PC-9 (cell line): ENCODE measurements at regions not wholly inside any gene's neighbourhood (a gene's known extent, or its start where the extent isn't known, plus 50 kb on each side); places are given as distances from the start of the nearest gene placed in this dataset.
A peak's percentile ranks its signal among the peaks of the same experiment; 100 is the strongest.
"Not testable (repeated sequence)": the region's sequence is repeated elsewhere in the genome, so short reads cannot be mapped to it uniquely, and the experiment has no call there.

Source experiments
- BruUV-seq: library from RNA; stranded (reverse); fragments of 400-500 nt; replicated peaks from 2 replicates; lab custom pipeline; 2021; lab: Mats Ljungman, UMichigan
- CTCF ChIA-PET: fragments of 300-600 bp; sonication (Branson Sonifier 250); formaldehyde crosslinking; loops from one replicate; lab custom pipeline; 2022; ENCODE audit warnings: antibody characterized with exemption; lab: Charles Lee
- POLR2A ChIA-PET: fragments of 300-600 bp; sonication (Branson Sonifier 250); formaldehyde crosslinking; loops from one replicate; lab custom pipeline; 2022; ENCODE audit warnings: antibody characterized with exemption; ENCODE audit not compliant: unreplicated experiment; lab: Charles Lee
- DNase-seq, 2 experiments: peaks; one replicate each; pipeline versions ENCODE4 v3.0.0 to v3.0.0-alpha.2; 2015 to 2022; ENCODE audit warnings: mixed read lengths in 1 of 2
- H2AFZ ChIP-seq: fragments of 200-600 bp; sonication (generic); 2 replicates; pipeline ENCODE4 v1.8.1; 2017; ENCODE audit warnings: antibody characterized with exemption
- H3F3A ChIP-seq: fragments of 200-600 bp; sonication (generic); 2 replicates; pipeline ENCODE4 v1.8.1; 2017; ENCODE audit warnings: antibody characterized with exemption, mild to moderate bottlenecking, low read depth; ENCODE audit not compliant: insufficient read depth
- H3K27ac ChIP-seq: fragments of 200-600 bp; sonication (generic); 2 replicates; pipeline ENCODE4 v1.6.1; 2016; ENCODE audit warnings: mixed run types
- H3K27me3 ChIP-seq: fragments of 200-600 bp; sonication (generic); 2 replicates; pipeline ENCODE4 v1.6.1; 2016; ENCODE audit warnings: low read depth, mixed run types; ENCODE audit not compliant: insufficient read depth
- H3K36me3 ChIP-seq: fragments of 200-600 bp; sonication (generic); 2 replicates; pipeline ENCODE4 v1.6.1; 2016; ENCODE audit warnings: low read depth, mixed run types
- H3K4me1 ChIP-seq: fragments of 200-600 bp; sonication (generic); replicated peaks from 2 replicates; pipeline ENCODE4 v1.6.1; 2016; ENCODE audit warnings: mixed run types; ENCODE audit not compliant: insufficient read depth
- H3K4me2 ChIP-seq: fragments of 200-600 bp; sonication (generic); 2 replicates; pipeline ENCODE4 v1.6.1; 2017; ENCODE audit warnings: mixed run types
- H3K4me3 ChIP-seq: fragments of 200-600 bp; sonication (generic); 2 replicates; pipeline ENCODE4 v1.6.1; 2016; ENCODE audit warnings: mixed run types
- H3K79me2 ChIP-seq: fragments of 200-600 bp; sonication (generic); 2 replicates; pipeline ENCODE4 v1.6.1; 2017; ENCODE audit warnings: low read depth, mixed run types
- H3K9me2 ChIP-seq: fragments of 200-600 bp; sonication (generic); 2 replicates; pipeline ENCODE4 v1.8.1; 2017; ENCODE audit warnings: mild to moderate bottlenecking; ENCODE audit not compliant: insufficient read depth
- H3K9me3 ChIP-seq: fragments of 200-600 bp; sonication (generic); 2 replicates; pipeline ENCODE4 v1.8.1; 2016; ENCODE audit warnings: low read depth; ENCODE audit not compliant: insufficient read depth
- H4K20me1 ChIP-seq: fragments of 200-600 bp; sonication (generic); 2 replicates; pipeline ENCODE4 v1.8.1; 2017; ENCODE audit not compliant: insufficient read depth
- CTCF ChIP-seq: fragments of 200-600 bp; sonication (generic); conservative IDR thresholded peaks from 2 replicates; pipeline ENCODE4 v1.6.1; 2017; ENCODE audit warnings: mixed run types, antibody characterized with exemption, mild to moderate bottlenecking, moderate library complexity
- intact Hi-C: fragments of 100-400 bp; cut with micrococcal nuclease; formaldehyde crosslinking; loops from one replicate; pipeline ENCODE4 v1.10.0; 2022; ENCODE audit not compliant: unreplicated experiment

GRCh38 chr22:22296047-22296446 is 51.5 kb downstream of the VPREB1 start:
- H3K4me2 ChIP-seq, H3F3A ChIP-seq, BruUV-seq, H4K20me1 ChIP-seq, DNase-seq, H3K9me2 ChIP-seq, CTCF ChIA-PET, H2AFZ ChIP-seq, H3K4me3 ChIP-seq, H3K9me3 ChIP-seq, H3K27ac ChIP-seq, H3K4me1 ChIP-seq, intact Hi-C loops, H3K36me3 ChIP-seq, POLR2A ChIA-PET, H3K27me3 ChIP-seq: not testable (repeated sequence)
- H3K79me2 ChIP-seq: peaks cover 14% of the 10 kb centered on the region; the same call in 1 of the 2 replicates

GRCh38 chr22:22297159-22297793 is 52.7 kb downstream of the VPREB1 start:
- H3K9me3 ChIP-seq, DNase-seq, H3F3A ChIP-seq, intact Hi-C loops, POLR2A ChIA-PET, H3K9me2 ChIP-seq, BruUV-seq, CTCF ChIA-PET, H3K4me1 ChIP-seq, H3K27me3 ChIP-seq, H4K20me1 ChIP-seq, H3K36me3 ChIP-seq, H3K27ac ChIP-seq: not testable (repeated sequence)
- H3K4me2 ChIP-seq: peak overlapping the region; percentile 68
- H3K79me2 ChIP-seq: peaks cover 20% of the 10 kb centered on the region; the same call in 1 of the 2 replicates
- H2AFZ ChIP-seq: peak overlapping the region; percentile 85
- peak overlapping the region; percentile 71 for H3K4me3 ChIP-seq

GRCh38 chr22:22297794-22298653 is 53.4 kb downstream of the VPREB1 start:
- CTCF ChIA-PET, H3K4me1 ChIP-seq, BruUV-seq, H3K27me3 ChIP-seq, H4K20me1 ChIP-seq, POLR2A ChIA-PET, H3K36me3 ChIP-seq, intact Hi-C loops, H3K9me2 ChIP-seq, H3K9me3 ChIP-seq, H3F3A ChIP-seq, H3K27ac ChIP-seq: not testable (repeated sequence)
- peaks cover 22% of the 10 kb centered on the region; the same call in 1 of the 2 replicates for H3K79me2 ChIP-seq
- H3K4me2 ChIP-seq: peak overlapping the region; percentile 61
- peak overlapping the region; percentile 71 for H3K4me3 ChIP-seq
- DNase-seq: peak in 1 of 2 experiments; percentile 67
- H2AFZ ChIP-seq: peak overlapping the region; percentile 85
- TF ChIP-seq CTCF: peak; percentile 46; the same call in 1 of the 2 replicates

GRCh38 chr22:22298654-22299009 is 54.0 kb downstream of the VPREB1 start:
- DNase-seq, H3K4me1 ChIP-seq, H3K9me3 ChIP-seq, POLR2A ChIA-PET, CTCF ChIA-PET, H3K9me2 ChIP-seq, intact Hi-C loops, H3K27me3 ChIP-seq, H4K20me1 ChIP-seq, H3K36me3 ChIP-seq, BruUV-seq, H3F3A ChIP-seq, H3K27ac ChIP-seq: not testable (repeated sequence)
- Histone ChIP-seq H2AFZ (peak overlapping the region; percentile 77; the same call in 1 of the 2 replicates), H3K4me3 (peak overlapping the region; percentile 71), H3K79me2 (peaks cover 22% of the 10 kb centered on the region; the same call in 1 of the 2 replicates), H3K4me2 (peak overlapping the region; percentile 61)

GRCh38 chr22:22300511-22300910 is 55.9 kb downstream of the VPREB1 start:
- H3K27me3 ChIP-seq, H3K9me2 ChIP-seq, intact Hi-C loops, BruUV-seq, H3K4me1 ChIP-seq, H3K27ac ChIP-seq, H3K4me2 ChIP-seq, H3K9me3 ChIP-seq, H3K4me3 ChIP-seq, H3F3A ChIP-seq, H3K36me3 ChIP-seq, H2AFZ ChIP-seq, H4K20me1 ChIP-seq, CTCF ChIA-PET, DNase-seq: not testable (repeated sequence)
- H3K79me2 ChIP-seq: peaks cover 22% of the 10 kb centered on the region; the same call in 1 of the 2 replicates
- POLR2A ChIA-PET: interaction anchor here (0.6 kb wide), 1 partner anchor 156 kb away, joined by 3 read pairs; no protein-coding TSS in a partner anchor

- peaks cover 22% of the 10 kb centered on the region; the same call in 1 of the 2 replicates for H3K79me2 ChIP-seq
- H3K27ac ChIP-seq, H3K9me3 ChIP-seq, H3K4me1 ChIP-seq, H3K4me2 ChIP-seq, H3K36me3 ChIP-seq, H3F3A ChIP-seq, H3K4me3 ChIP-seq, H4K20me1 ChIP-seq, CTCF ChIA-PET, H2AFZ ChIP-seq, DNase-seq, H3K9me2 ChIP-seq, POLR2A ChIA-PET, intact Hi-C loops, H3K27me3 ChIP-seq, BruUV-seq: not testable (repeated sequence)
Observed at GRCh38 chr22:22300946-22301345, 56.4 kb downstream of the VPREB1 start.
